H9 (cell line): ENCODE measurements at regions not wholly inside any gene's neighbourhood (a gene's known extent, or its start where the extent isn't known, plus 50 kb on each side); places are given as distances from the start of the nearest gene placed in this dataset.

Experiments used
- DNase-seq: peaks from one replicate; pipeline ENCODE4 v3.0.0-alpha.2; 2017
- H2AFZ ChIP-seq: one replicate; pipeline ENCODE4 v1.6.1; 2013; ENCODE audit warnings: mild to moderate bottlenecking, low read length, control low read depth, moderate library complexity
- H2AK5ac ChIP-seq: 2 replicates; pipeline ENCODE4 v1.6.1; 2013; ENCODE audit warnings: low read length, control low read depth, mixed read lengths; ENCODE audit not compliant: insufficient read length
- H2BK120ac ChIP-seq: one replicate; pipeline ENCODE4 v1.6.1; 2013; ENCODE audit warnings: low read depth, mild to moderate bottlenecking, low read length, control low read depth, inconsistent platforms; ENCODE audit not compliant: poor library complexity, severe bottlenecking
- H2BK12ac ChIP-seq: 2 replicates; pipeline ENCODE4 v1.6.1; 2013; ENCODE audit warnings: low read length, control low read depth, mixed read lengths, low read depth; ENCODE audit not compliant: insufficient read length
- H2BK15ac ChIP-seq: 2 replicates; pipeline ENCODE4 v1.6.1; 2013; ENCODE audit warnings: low read depth, low read length, control low read depth
- H2BK20ac ChIP-seq: one replicate; pipeline ENCODE4 v1.6.1; 2013; ENCODE audit warnings: low read depth, mild to moderate bottlenecking, low read length, control low read depth, inconsistent platforms; ENCODE audit not compliant: poor library complexity, severe bottlenecking
- H2BK5ac ChIP-seq: 2 replicates; pipeline ENCODE4 v1.6.1; 2013; ENCODE audit warnings: low read length, control low read depth, mixed read lengths; ENCODE audit not compliant: insufficient read length
- H3K14ac ChIP-seq: 2 replicates; pipeline ENCODE4 v1.6.1; 2013; ENCODE audit warnings: low read length, control low read depth; ENCODE audit not compliant: insufficient read depth
- H3K18ac ChIP-seq: 2 replicates; pipeline ENCODE4 v1.6.1; 2013; ENCODE audit warnings: low read depth, mild to moderate bottlenecking, mixed read lengths, low read length, control low read depth; ENCODE audit not compliant: insufficient read length
- H3K23ac ChIP-seq: 2 replicates; pipeline ENCODE4 v1.6.1; 2013; ENCODE audit warnings: low read length, control low read depth, mixed read lengths, low read depth; ENCODE audit not compliant: insufficient read length
- H3K23me2 ChIP-seq: 2 replicates; pipeline ENCODE4 v1.6.1; 2013; ENCODE audit warnings: low read depth, mild to moderate bottlenecking, mixed read lengths, low read length, control low read depth; ENCODE audit not compliant: insufficient read length, poor library complexity, severe bottlenecking
- H3K27ac ChIP-seq: 2 replicates; pipeline ENCODE4 v1.5.1; 2013; ENCODE audit warnings: low read length, control low read depth, mixed read lengths, low read depth; ENCODE audit not compliant: insufficient read length
- H3K27me3 ChIP-seq: 2 replicates; pipeline ENCODE4 v1.6.1; 2013; ENCODE audit warnings: low read length, control low read depth, inconsistent platforms; ENCODE audit not compliant: insufficient read depth
- H3K4ac ChIP-seq: 2 replicates; pipeline ENCODE4 v1.6.1; 2013; ENCODE audit warnings: low read depth, mild to moderate bottlenecking, control low read depth, inconsistent platforms, low read length, moderate library complexity
- H3K4me1 ChIP-seq: 2 replicates; pipeline ENCODE4 v1.6.1; 2013; ENCODE audit warnings: low read length, control low read depth, inconsistent platforms; ENCODE audit not compliant: insufficient read depth
- H3K4me2 ChIP-seq: 2 replicates; pipeline ENCODE4 v1.6.1; 2013; ENCODE audit warnings: low read length, control low read depth, mixed read lengths; ENCODE audit not compliant: insufficient read length, insufficient read depth
- H3K56ac ChIP-seq: 2 replicates; pipeline ENCODE4 v1.6.1; 2013; ENCODE audit warnings: low read depth, mild to moderate bottlenecking, mixed read lengths, low read length, control low read depth; ENCODE audit not compliant: insufficient read length
- H3K79me1 ChIP-seq: 2 replicates; pipeline ENCODE4 v1.6.1; 2013; ENCODE audit warnings: low read depth, mild to moderate bottlenecking, moderate library complexity, low read length, control low read depth, inconsistent platforms; ENCODE audit not compliant: insufficient read depth, poor library complexity, severe bottlenecking
- H3K79me2 ChIP-seq: 2 replicates; pipeline ENCODE4 v1.6.1; 2013; ENCODE audit warnings: low read length, control low read depth, inconsistent platforms; ENCODE audit not compliant: insufficient read depth
- H3K9ac ChIP-seq: 2 replicates; pipeline ENCODE4 v1.6.1; 2013; ENCODE audit warnings: low read length, control low read depth, mixed read lengths; ENCODE audit not compliant: insufficient read length; ENCODE audit errors: extremely low read depth
- H3K9me3 ChIP-seq: one replicate; pipeline ENCODE4 v1.6.1; 2013; ENCODE audit warnings: low read depth, low read length, inconsistent platforms; ENCODE audit not compliant: control insufficient read depth
- H3T11ph ChIP-seq: one replicate; pipeline ENCODE4 v1.6.1; 2013; ENCODE audit warnings: mild to moderate bottlenecking, low read length, control low read depth, inconsistent platforms
- H4K20me1 ChIP-seq: one replicate; pipeline ENCODE4 v1.6.1; 2013; ENCODE audit not compliant: control insufficient read depth, insufficient read length, insufficient read depth
- H4K5ac ChIP-seq: 2 replicates; pipeline ENCODE4 v1.6.1; 2013; ENCODE audit warnings: low read depth, mild to moderate bottlenecking, mixed read lengths, low read length, control low read depth; ENCODE audit not compliant: insufficient read length
- H4K8ac ChIP-seq: replicated peaks from 2 replicates; pipeline ENCODE4 v1.6.1; 2013; ENCODE audit warnings: low read length, control low read depth, mixed read lengths, low read depth; ENCODE audit not compliant: insufficient read length
- H4K91ac ChIP-seq: 2 replicates; pipeline ENCODE4 v1.6.1; 2013; ENCODE audit warnings: low read depth, mild to moderate bottlenecking, moderate library complexity, mixed read lengths, low read length, control low read depth; ENCODE audit not compliant: insufficient read length
- H3K27ac Mint-ChIP-seq, 3 experiments: 2 replicates in 2 of 3; 3 replicates in 1 of 3; pipeline ENCODE4 v1.8.0; 2020 to 2021; ENCODE audit warnings: mixed read lengths in 3 of 3, mild to moderate bottlenecking in 1 of 3, moderate library complexity in 1 of 3
- H3K27me3 Mint-ChIP-seq: 2 replicates; pipeline ENCODE4 v1.8.0; 2021; ENCODE audit warnings: low read depth, mild to moderate bottlenecking, moderate library complexity, mixed read lengths
- H3K36me3 Mint-ChIP-seq, 3 experiments: 2 replicates in 2 of 3; 3 replicates in 1 of 3; pipeline ENCODE4 v1.8.0; 2020 to 2021; ENCODE audit warnings: low read depth in 3 of 3, mixed read lengths in 3 of 3; ENCODE audit not compliant: insufficient read depth in 1 of 3
- H3K4me1 Mint-ChIP-seq, 2 experiments: 2 replicates each; pipeline ENCODE4 v1.8.0; 2020; ENCODE audit warnings: mixed read lengths in 2 of 2
- H3K4me3 Mint-ChIP-seq, 2 experiments: 2 replicates in 1 of 2; 3 replicates in 1 of 2; pipeline ENCODE4 v1.8.0; 2020 to 2021; ENCODE audit warnings: mild to moderate bottlenecking in 2 of 2, mixed read lengths in 2 of 2, moderate library complexity in 1 of 2
- H3K9me3 Mint-ChIP-seq, 2 experiments: 2 replicates in 1 of 2; 3 replicates in 1 of 2; pipeline ENCODE4 v1.8.0; 2020; ENCODE audit warnings: mild to moderate bottlenecking in 2 of 2, mixed read lengths in 2 of 2, moderate library complexity in 1 of 2
- WGBS: extraction: QIAGEN DNeasy Blood & Tissue Kit; methylation state at CpG from one replicate; pipeline ENCODE4 v1.1.7; 2013; ENCODE audit warnings: missing lambda C conversion rate, low lambda C conversion rate, mixed read lengths; ENCODE audit not compliant: insufficient read length; ENCODE audit errors: extremely low coverage; 5-methylcytosine and 5-hydroxymethylcytosine counted together
- TF ChIP-seq, protein P1 (sequence below): fragments of 200-600 bp; sonication (generic); conservative IDR thresholded peaks from 3 replicates; pipeline ENCODE4 v1.8.0; 2021; ENCODE audit warnings: antibody characterized with exemption, mild to moderate bottlenecking

DNA sequence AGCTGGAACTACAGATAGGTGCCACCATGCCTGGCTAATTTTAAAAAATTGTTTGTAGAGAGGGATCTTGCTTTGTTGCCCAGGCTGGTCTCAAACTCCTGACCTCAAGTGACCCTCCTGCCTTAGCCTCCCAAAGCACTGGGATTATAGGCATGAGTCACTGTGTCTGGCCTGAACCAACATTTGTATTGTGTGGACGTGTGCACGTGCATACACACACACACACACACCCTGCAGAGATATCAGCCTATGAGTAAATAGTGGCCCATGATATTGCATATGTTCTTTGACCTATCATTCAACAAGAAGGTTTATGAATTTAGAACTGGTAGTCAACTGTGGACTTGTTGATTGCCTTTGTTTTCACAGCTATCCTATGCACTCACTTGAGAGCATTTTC lies 161.6 kb downstream of the BAMBI start:
- Histone ChIP-seq H4K5ac (no peak overlapping the region), H3T11ph (no peak overlapping the region), H2AFZ (no peak overlapping the region), H3K79me1 (no peaks in the 10 kb centered on the region), H3K79me2 (no peaks in the 10 kb centered on the region), H3K14ac (no peak overlapping the region), H2AK5ac (no peak overlapping the region), H3K27me3 (no peaks in the 10 kb centered on the region), H2BK20ac (no peak overlapping the region), H3K9me3 (no peaks in the 10 kb centered on the region), H3K23me2 (no peaks in the 10 kb centered on the region), H3K9ac (no peak overlapping the region), H3K23ac (no peak overlapping the region), H2BK120ac (no peak overlapping the region), H3K18ac (no peak overlapping the region), H4K8ac (no peak overlapping the region), H3K4me1 (no peaks in the 10 kb centered on the region), H3K27ac (no peak overlapping the region), H4K91ac (no peak overlapping the region), H3K56ac (no peak overlapping the region), H2BK15ac (no peak overlapping the region), H2BK5ac (no peak overlapping the region), H3K4ac (no peak overlapping the region), H4K20me1 (no peaks in the 10 kb centered on the region), H2BK12ac (no peak overlapping the region), H3K4me2 (no peak overlapping the region)
- no CpG with 5 or more reads among the region's 2 CpGs for WGBS
- Mint-ChIP-seq H3K9me3 (no peaks in the 10 kb centered on the region), H3K27me3 (peaks cover 3% of the 10 kb centered on the region; the same call in 1 of the 2 replicates), H3K4me3 (no peak overlapping the region), H3K4me1 (no peaks in the 10 kb centered on the region), H3K36me3 (no peaks in the 10 kb centered on the region), H3K27ac (no peak overlapping the region)
- DNase-seq = no peak
- TF ChIP-seq, protein P1, sequence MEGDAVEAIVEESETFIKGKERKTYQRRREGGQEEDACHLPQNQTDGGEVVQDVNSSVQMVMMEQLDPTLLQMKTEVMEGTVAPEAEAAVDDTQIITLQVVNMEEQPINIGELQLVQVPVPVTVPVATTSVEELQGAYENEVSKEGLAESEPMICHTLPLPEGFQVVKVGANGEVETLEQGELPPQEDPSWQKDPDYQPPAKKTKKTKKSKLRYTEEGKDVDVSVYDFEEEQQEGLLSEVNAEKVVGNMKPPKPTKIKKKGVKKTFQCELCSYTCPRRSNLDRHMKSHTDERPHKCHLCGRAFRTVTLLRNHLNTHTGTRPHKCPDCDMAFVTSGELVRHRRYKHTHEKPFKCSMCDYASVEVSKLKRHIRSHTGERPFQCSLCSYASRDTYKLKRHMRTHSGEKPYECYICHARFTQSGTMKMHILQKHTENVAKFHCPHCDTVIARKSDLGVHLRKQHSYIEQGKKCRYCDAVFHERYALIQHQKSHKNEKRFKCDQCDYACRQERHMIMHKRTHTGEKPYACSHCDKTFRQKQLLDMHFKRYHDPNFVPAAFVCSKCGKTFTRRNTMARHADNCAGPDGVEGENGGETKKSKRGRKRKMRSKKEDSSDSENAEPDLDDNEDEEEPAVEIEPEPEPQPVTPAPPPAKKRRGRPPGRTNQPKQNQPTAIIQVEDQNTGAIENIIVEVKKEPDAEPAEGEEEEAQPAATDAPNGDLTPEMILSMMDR = no peak
